ENCODE measurements at regions not wholly inside any gene's neighbourhood (a gene's known extent, or its start where the extent isn't known, plus 50 kb on each side); places are given as distances from the start of the nearest gene placed in this dataset.

GRCh38 chr22:46063846-46064227, 86.5 kb upstream of the PPARA start:
- no peak for TF ChIP-seq CTCF (IDR thresholded peaks at IDR 0.05)
- no peak for TF ChIP-seq POLR2A (IDR thresholded peaks at IDR 0.05)

Data from thyroid gland (tissue), 4 donors.